Aorta (tissue), 5 donors: ENCODE measurements at regions not wholly inside any gene's neighbourhood (a gene's known extent, or its start where the extent isn't known, plus 50 kb on each side); places are given as distances from the start of the nearest gene placed in this dataset.

Experiments
- ATAC-seq: fragments of 200-7000 bp; cut with Tn5 transposase; one replicate; pipeline ENCODE4 v1.9.1; 2022; ENCODE audit warnings: moderate library complexity; ENCODE audit not compliant: low FRiP score
- DNase-seq, 2 donors: peaks; one replicate each; pipeline ENCODE4 v3.0.0-alpha.2; 2020
- H3K27ac ChIP-seq, 2 donors: one replicate each; pipeline ENCODE4 v1.5.1; 2013; ENCODE audit warnings: low read length in 2 of 2, mild to moderate bottlenecking in 2 of 2, moderate library complexity in 2 of 2, control low read depth in 1 of 2, inconsistent platforms in 1 of 2, low read depth in 1 of 2
- H3K27me3 ChIP-seq, 2 donors: one replicate each; pipeline ENCODE4 v1.6.1; 2013; ENCODE audit warnings: control low read depth in 1 of 2, low read length in 1 of 2, mild to moderate bottlenecking in 1 of 2, moderate library complexity in 1 of 2; ENCODE audit not compliant: insufficient read depth in 2 of 2, control insufficient read depth in 1 of 2
- H3K36me3 ChIP-seq, 2 donors: one replicate each; pipeline ENCODE4 v1.6.1; 2013; ENCODE audit warnings: control low read depth in 1 of 2, low read length in 1 of 2, mild to moderate bottlenecking in 1 of 2; ENCODE audit not compliant: insufficient read depth in 2 of 2, control insufficient read depth in 1 of 2
- H3K4me1 ChIP-seq, 2 donors: one replicate each; pipeline ENCODE4 v1.6.1; 2013; ENCODE audit warnings: low read length in 2 of 2, control low read depth in 1 of 2, mild to moderate bottlenecking in 1 of 2, moderate library complexity in 1 of 2; ENCODE audit not compliant: insufficient read depth in 2 of 2, control insufficient read depth in 1 of 2
- H3K4me3 ChIP-seq, 2 donors: one replicate each; pipeline ENCODE4 v1.5.1; 2013; ENCODE audit warnings: low read length in 2 of 2, control low read depth in 1 of 2, mild to moderate bottlenecking in 1 of 2
- H3K9me3 ChIP-seq: one replicate; pipeline ENCODE4 v1.6.1; 2013; ENCODE audit warnings: mild to moderate bottlenecking, low read length; ENCODE audit not compliant: control insufficient read depth
- WGBS, 2 donors: extraction: QIAGEN DNeasy Blood & Tissue Kit; methylation state at CpG; one replicate each; pipeline ENCODE4 v1.1.7; 2013; 5-methylcytosine and 5-hydroxymethylcytosine counted together
- intact Hi-C, 2 donors: fragments of 100-400 bp; cut with DNase I; formaldehyde crosslinking; loops; one replicate each; pipeline versions ENCODE4 v1.14.2 to v1.15.0; 2022
- donor health status: healthy with polysubstance abuse.
- donor health status: Bipolar disorder and iron deficiency.
- donor health status: DM: no; HTN: no; CAD: no.
- donor health status: DM: no; HTN: no; CAD: no.
- donor health status: DM: yes; HTN: yes; CAD: no.

DNA sequence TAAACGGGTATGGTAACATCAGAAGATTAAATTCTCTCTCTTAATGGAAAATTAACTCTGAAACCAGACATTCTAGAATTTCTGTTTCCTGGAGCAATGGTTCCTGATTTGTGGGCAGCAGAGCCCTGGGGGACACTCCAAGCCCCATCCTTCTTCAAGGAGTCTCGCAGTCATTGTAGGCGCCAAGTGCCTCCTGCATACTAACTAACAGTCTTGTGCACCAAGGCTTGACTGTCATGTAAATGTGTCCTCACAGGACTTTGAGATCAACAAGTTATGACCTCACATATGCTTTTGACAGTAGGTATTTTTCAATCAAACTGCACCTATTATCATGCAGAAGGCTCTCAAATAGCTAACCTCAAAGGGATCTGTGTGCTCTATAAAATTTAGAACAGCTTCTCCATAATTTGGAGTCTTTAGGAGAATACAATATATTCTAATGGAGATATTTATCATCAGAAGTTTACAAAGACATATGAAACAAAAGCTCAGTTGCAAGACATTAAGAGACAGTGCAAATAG lies 52.1 kb upstream of the COPS8 start:
- H3K27me3 ChIP-seq, result no peaks in the 10 kb centered on the region
- H3K9me3 ChIP-seq, result no peaks in the 10 kb centered on the region
- no peak for DNase-seq
- intact Hi-C loops, result no loop called here
- no peak overlapping the region for H3K4me3 ChIP-seq
- no peak overlapping the region for H3K27ac ChIP-seq
- WGBS, 2 donors, result 94 to 96% methylated on average over 3 of the region's 3 CpGs
- H3K36me3 ChIP-seq, result no peaks in the 10 kb centered on the region
- ATAC-seq, result no peak
- no peaks in the 10 kb centered on the region for H3K4me1 ChIP-seq

DNA sequence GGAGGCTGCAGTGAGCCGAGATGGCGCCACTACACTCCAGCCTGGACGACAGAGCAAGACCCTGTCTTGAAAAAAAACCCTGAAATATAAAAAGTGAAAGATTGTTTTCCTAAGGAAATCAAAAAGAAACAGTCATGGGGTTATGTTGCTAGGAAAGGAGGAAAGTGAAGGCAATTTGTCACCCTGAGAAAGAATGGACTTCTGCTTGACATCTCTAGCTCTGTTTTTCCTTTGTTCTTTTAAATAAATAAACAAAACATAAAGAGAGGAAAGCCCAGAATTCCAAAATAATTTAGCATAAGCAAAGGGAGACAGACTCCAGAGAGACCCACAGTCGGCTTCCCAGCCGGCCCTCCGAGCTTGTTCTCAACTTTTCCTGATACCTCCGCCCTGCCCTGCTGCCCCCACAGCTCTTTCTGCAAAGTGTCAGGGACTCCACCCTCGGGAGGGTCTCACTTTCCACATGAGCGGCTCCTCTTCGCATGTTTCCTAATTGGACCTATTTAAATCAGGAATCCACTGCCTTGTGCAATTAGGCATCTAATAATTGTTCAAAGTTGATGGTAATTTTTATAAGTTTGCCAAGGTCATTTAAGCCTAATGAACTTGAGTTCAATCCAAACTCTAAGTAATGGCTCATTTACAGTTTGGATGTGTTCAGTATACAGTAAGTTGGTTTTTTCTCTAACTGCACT lies 49.8 kb upstream of the COPS8 start:
- ATAC-seq (no peak), DNase-seq (no peak)
- no peaks in the 10 kb centered on the region for H3K9me3 ChIP-seq
- WGBS, 2 donors, result 87 to 88% methylated on average over 10 of the region's 10 CpGs
- H3K4me3 ChIP-seq, result no peak overlapping the region
- H3K27me3 ChIP-seq, result no peaks in the 10 kb centered on the region
- intact Hi-C loops, result no loop called here
- no peaks in the 10 kb centered on the region for H3K36me3 ChIP-seq
- no peaks in the 10 kb centered on the region for H3K4me1 ChIP-seq
- H3K27ac ChIP-seq, result no peak overlapping the region
